Spinal cord (tissue), 9 donors: ENCODE measurements at regions not wholly inside any gene's neighbourhood (a gene's known extent, or its start where the extent isn't known, plus 50 kb on each side); places are given as distances from the start of the nearest gene placed in this dataset.

Experiments used
- DNase-seq, 6 donors: peaks; one replicate each; pipeline versions ENCODE4 v3.0.0 to v3.0.0-alpha.2; 2013 to 2015; ENCODE audit warnings: low spot score in 6 of 6, low read depth in 4 of 6
- H3K27ac ChIP-seq: one replicate; pipeline ENCODE4 v1.5.1; 2013; ENCODE audit warnings: low read depth, low read length, control low read depth
- H3K27me3 ChIP-seq: one replicate; pipeline ENCODE4 v1.6.1; 2013; ENCODE audit warnings: low read length; ENCODE audit not compliant: control insufficient read depth, insufficient read depth
- H3K36me3 ChIP-seq: one replicate; pipeline ENCODE4 v1.6.1; 2013; ENCODE audit warnings: low read length; ENCODE audit not compliant: control insufficient read depth, insufficient read depth
- H3K4me1 ChIP-seq: one replicate; pipeline ENCODE4 v1.6.1; 2013; ENCODE audit warnings: low read length; ENCODE audit not compliant: control insufficient read depth, insufficient read depth
- H3K4me3 ChIP-seq: one replicate; pipeline ENCODE4 v1.5.1; 2013; ENCODE audit warnings: low read depth, low read length, control low read depth
- H3K9me3 ChIP-seq: one replicate; pipeline ENCODE4 v1.6.1; 2013; ENCODE audit warnings: low read length; ENCODE audit not compliant: control insufficient read depth, insufficient read depth
- WGBS: methylation state at CpG from one replicate; pipeline ENCODE4 v1.1.5; 2013; ENCODE audit warnings: missing lambda C conversion rate; ENCODE audit not compliant: insufficient coverage; 5-methylcytosine and 5-hydroxymethylcytosine counted together
- donor health status: healthy.

- H3K9me3 ChIP-seq, result no peaks in the 10 kb centered on the region
- no peaks in the 10 kb centered on the region for H3K36me3 ChIP-seq
- WGBS, result no CpG with 5 or more reads among the region's 1 CpG
- H3K4me3 ChIP-seq, result no peak overlapping the region
- no peaks in the 10 kb centered on the region for H3K27me3 ChIP-seq
- H3K4me1 ChIP-seq, result no peaks in the 10 kb centered on the region
- H3K27ac ChIP-seq, result no peak overlapping the region
- DNase-seq, result no peak
Measured at GRCh38 chr21:25461725-25462124, 145.6 kb downstream of the MRPL39 start.

- Histone ChIP-seq H3K4me1 (no peaks in the 10 kb centered on the region), H3K4me3 (no peak overlapping the region), H3K27me3 (no peaks in the 10 kb centered on the region), H3K27ac (no peak overlapping the region), H3K36me3 (no peaks in the 10 kb centered on the region), H3K9me3 (no peaks in the 10 kb centered on the region)
- DNase-seq, result no peak
- 100% methylated on average over 1 of the region's 1 CpG for WGBS
Measured at GRCh38 chr21:25459993-25460392, 147.3 kb downstream of the MRPL39 start.

- no peak for DNase-seq
Measured at GRCh38 chr21:25459365-25459764, 147.9 kb downstream of the MRPL39 start.

GRCh38 chr21:25458484-25458883, 148.8 kb downstream of the MRPL39 start:
- H3K36me3 ChIP-seq, result no peaks in the 10 kb centered on the region
- H3K27ac ChIP-seq, result no peak overlapping the region
- H3K4me1 ChIP-seq, result no peaks in the 10 kb centered on the region
- no peak overlapping the region for H3K4me3 ChIP-seq
- WGBS, result no CpG with 5 or more reads among the region's 1 CpG
- no peaks in the 10 kb centered on the region for H3K9me3 ChIP-seq
- no peaks in the 10 kb centered on the region for H3K27me3 ChIP-seq
- DNase-seq, result no peak

More at GRCh38 chr21:25459365-25459764, 147.9 kb downstream of the MRPL39 start:
- Histone ChIP-seq H3K36me3 (no peaks in the 10 kb centered on the region), H3K4me3 (no peak overlapping the region), H3K27me3 (no peaks in the 10 kb centered on the region), H3K27ac (no peak overlapping the region), H3K9me3 (no peaks in the 10 kb centered on the region), H3K4me1 (no peaks in the 10 kb centered on the region)

- Histone ChIP-seq H3K9me3 (no peaks in the 10 kb centered on the region), H3K36me3 (no peaks in the 10 kb centered on the region), H3K27ac (no peak overlapping the region), H3K27me3 (no peaks in the 10 kb centered on the region), H3K4me1 (no peaks in the 10 kb centered on the region), H3K4me3 (no peak overlapping the region)
- DNase-seq, result no peak
- 100% methylated on average over 1 of the region's 5 CpGs for WGBS
Measured at GRCh38 chr21:25457946-25458345, 149.3 kb downstream of the MRPL39 start.

- WGBS, result no CpG with 5 or more reads among the region's 1 CpG
Measured at GRCh38 chr21:25457411-25457810, 149.9 kb downstream of the MRPL39 start.

GRCh38 chr21:25456672-25457071, 150.6 kb downstream of the MRPL39 start:
- Histone ChIP-seq H3K4me3 (no peak overlapping the region), H3K4me1 (no peaks in the 10 kb centered on the region), H3K27me3 (no peaks in the 10 kb centered on the region), H3K36me3 (no peaks in the 10 kb centered on the region), H3K27ac (no peak overlapping the region), H3K9me3 (no peaks in the 10 kb centered on the region)
- WGBS, result 95% methylated on average over 2 of the region's 3 CpGs
- no peak for DNase-seq

More at GRCh38 chr21:25457411-25457810, 149.9 kb downstream of the MRPL39 start:
- no peaks in the 10 kb centered on the region for H3K27me3 ChIP-seq
- no peak for DNase-seq
- no peak overlapping the region for H3K4me3 ChIP-seq
- no peaks in the 10 kb centered on the region for H3K4me1 ChIP-seq
- no peaks in the 10 kb centered on the region for H3K9me3 ChIP-seq
- H3K36me3 ChIP-seq, result no peaks in the 10 kb centered on the region
- H3K27ac ChIP-seq, result no peak overlapping the region

- Histone ChIP-seq H3K4me1 (no peaks in the 10 kb centered on the region), H3K27ac (no peak overlapping the region), H3K9me3 (no peaks in the 10 kb centered on the region), H3K4me3 (no peak overlapping the region), H3K27me3 (no peaks in the 10 kb centered on the region), H3K36me3 (no peaks in the 10 kb centered on the region)
- no peak for DNase-seq
Measured at GRCh38 chr21:25453524-25453923, 153.8 kb downstream of the MRPL39 start.

- Histone ChIP-seq H3K27ac (no peak overlapping the region), H3K9me3 (no peaks in the 10 kb centered on the region), H3K4me1 (no peaks in the 10 kb centered on the region), H3K36me3 (no peaks in the 10 kb centered on the region), H3K27me3 (no peaks in the 10 kb centered on the region), H3K4me3 (no peak overlapping the region)
- DNase-seq, result no peak
- 70% methylated on average over 3 of the region's 3 CpGs for WGBS
Measured at GRCh38 chr21:25449950-25450349, 157.3 kb downstream of the MRPL39 start.

- Histone ChIP-seq H3K36me3 (no peaks in the 10 kb centered on the region), H3K4me1 (no peaks in the 10 kb centered on the region), H3K27me3 (no peaks in the 10 kb centered on the region), H3K27ac (no peak overlapping the region), H3K9me3 (no peaks in the 10 kb centered on the region), H3K4me3 (no peak overlapping the region)
- DNase-seq, result no peak
- WGBS, result 67% methylated on average over 1 of the region's 2 CpGs
Measured at GRCh38 chr21:25441835-25442234, 165.4 kb downstream of the MRPL39 start.
